ENCODE measurements at regions not wholly inside any gene's neighbourhood (a gene's known extent, or its start where the extent isn't known, plus 50 kb on each side); places are given as distances from the start of the nearest gene placed in this dataset.

DNA sequence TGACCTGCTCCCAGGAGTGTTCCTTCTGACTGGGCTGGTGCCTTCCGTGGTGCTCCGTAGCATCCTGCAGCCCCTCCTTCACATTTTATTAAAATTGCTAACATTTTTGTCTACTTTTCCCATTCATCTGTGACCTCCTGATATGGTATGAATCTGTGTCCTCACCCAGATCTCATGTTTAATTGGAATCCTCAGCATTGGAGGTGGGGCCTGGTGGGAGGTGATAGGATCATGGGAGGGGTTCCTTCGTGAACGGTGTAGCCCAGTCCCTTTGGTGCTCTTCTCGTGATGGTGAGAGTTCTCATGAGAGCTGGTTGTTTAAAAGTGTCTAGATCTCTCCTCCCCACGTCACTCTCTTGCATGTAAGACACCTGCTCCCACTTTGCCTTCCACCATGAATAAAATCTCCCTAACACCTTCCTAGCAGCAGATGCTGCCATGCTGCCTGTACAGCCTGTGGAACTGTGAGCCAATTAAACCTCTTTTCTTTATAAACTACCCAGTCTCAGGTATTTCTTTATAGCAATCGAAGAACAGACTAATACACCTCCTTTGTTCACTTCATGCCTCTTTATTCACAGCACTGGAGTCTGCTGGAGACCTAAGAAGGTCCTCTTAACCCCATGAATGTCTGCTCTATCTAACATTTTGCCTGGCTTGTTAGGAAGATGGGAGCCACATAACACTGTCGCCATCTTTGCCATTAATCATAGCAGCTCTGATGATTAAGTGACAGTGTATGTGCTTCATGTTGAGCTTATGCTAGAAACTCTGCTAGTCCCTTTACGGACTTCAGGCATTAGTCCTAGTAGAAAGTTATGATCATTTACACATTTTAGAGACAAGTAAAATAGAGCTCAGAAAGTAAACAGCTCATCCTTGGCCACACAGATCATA is 377.7 kb upstream of the MAF start:
- TF ChIP-seq, protein P1, sequence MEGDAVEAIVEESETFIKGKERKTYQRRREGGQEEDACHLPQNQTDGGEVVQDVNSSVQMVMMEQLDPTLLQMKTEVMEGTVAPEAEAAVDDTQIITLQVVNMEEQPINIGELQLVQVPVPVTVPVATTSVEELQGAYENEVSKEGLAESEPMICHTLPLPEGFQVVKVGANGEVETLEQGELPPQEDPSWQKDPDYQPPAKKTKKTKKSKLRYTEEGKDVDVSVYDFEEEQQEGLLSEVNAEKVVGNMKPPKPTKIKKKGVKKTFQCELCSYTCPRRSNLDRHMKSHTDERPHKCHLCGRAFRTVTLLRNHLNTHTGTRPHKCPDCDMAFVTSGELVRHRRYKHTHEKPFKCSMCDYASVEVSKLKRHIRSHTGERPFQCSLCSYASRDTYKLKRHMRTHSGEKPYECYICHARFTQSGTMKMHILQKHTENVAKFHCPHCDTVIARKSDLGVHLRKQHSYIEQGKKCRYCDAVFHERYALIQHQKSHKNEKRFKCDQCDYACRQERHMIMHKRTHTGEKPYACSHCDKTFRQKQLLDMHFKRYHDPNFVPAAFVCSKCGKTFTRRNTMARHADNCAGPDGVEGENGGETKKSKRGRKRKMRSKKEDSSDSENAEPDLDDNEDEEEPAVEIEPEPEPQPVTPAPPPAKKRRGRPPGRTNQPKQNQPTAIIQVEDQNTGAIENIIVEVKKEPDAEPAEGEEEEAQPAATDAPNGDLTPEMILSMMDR (IDR thresholded peaks at IDR 0.05; ENCODE audit: low read depth, low read length, poor library complexity, severe bottlenecking) = no peak
- TF ChIP-seq EZH2phosphoT487 (IDR thresholded peaks at IDR 0.05; ENCODE audit: borderline replicate concordance, low read length) = no peak

Data from DOHH2 (cell line).